HepG2 (cell line): ENCODE measurements at regions not wholly inside any gene's neighbourhood (a gene's known extent, or its start where the extent isn't known, plus 50 kb on each side); places are given as distances from the start of the nearest gene placed in this dataset.

Experiments used
- ATAC-seq: fragments of 200-7000 bp; cut with Tn5 transposase; 3 replicates; pipeline ENCODE4 v1.9.1; 2020; ENCODE audit warnings: mild to moderate bottlenecking, moderate library complexity
- BruUV-seq: library from RNA; stranded (reverse); fragments of 400-500 nt; replicated peaks from 2 replicates; lab custom pipeline; 2021; lab: Mats Ljungman, UMichigan
- CTCF ChIA-PET: fragments of 300-600 bp; formaldehyde crosslinking; extraction: SDS; loops from one replicate; lab custom pipeline; 2021; ENCODE audit warnings: low total read pairs, inconsistent platforms, low intra/inter-chr PET ratio; lab: Yijun Ruan, JAX
- POLR2A ChIA-PET: fragments of 350-600 bp; sonication (Branson Sonifier 250); formaldehyde crosslinking; loops from one replicate; lab custom pipeline; 2020; ENCODE audit warnings: antibody characterized with exemption, inconsistent platforms; lab: Yijun Ruan, JAX
- DNase-seq: peaks from one replicate; pipeline ENCODE4 v3.0.0-alpha.2; 2015; ENCODE audit warnings: low spot score
- FAIRE-seq: peaks from 3 replicates; lab custom pipeline; 2011; peaks lifted over from hg19 to GRCh38; lab: Jason Lieb, UNC
- H2AFZ ChIP-seq: one replicate; pipeline ENCODE4 v1.6.1; 2011; ENCODE audit warnings: low read length, inconsistent platforms
- H3K27ac ChIP-seq: fragments of 300-600 bp; 3 replicates; pipeline ENCODE4 v1.8.0; 2011; ENCODE audit warnings: mixed run types, mild to moderate bottlenecking, mixed read lengths, low read length, inconsistent platforms; ENCODE audit not compliant: insufficient read depth; ENCODE audit errors: extremely low read length
- H3K27me3 ChIP-seq, 2 experiments: fragments of 200-600 bp in 1 of 2; 2 replicates in 1 of 2; 3 replicates in 1 of 2; pipeline versions ENCODE4 v1.6.0 to v1.8.0; 2011; ENCODE audit warnings: low read length in 2 of 2, mild to moderate bottlenecking in 2 of 2, moderate library complexity in 2 of 2, inconsistent platforms in 1 of 2; ENCODE audit not compliant: insufficient read depth in 2 of 2, control insufficient read depth in 1 of 2
- H3K36me3 ChIP-seq, 2 experiments: fragments of 200-600 bp in 1 of 2; replicated peaks in 1 of 2; 2 replicates in 1 of 2; 3 replicates in 1 of 2; pipeline versions ENCODE4 v1.5.1 to v1.8.0; 2011; ENCODE audit warnings: low read length in 2 of 2, inconsistent platforms in 1 of 2; ENCODE audit not compliant: insufficient read depth in 2 of 2, control insufficient read depth in 1 of 2
- H3K4me1 ChIP-seq: 2 replicates; pipeline ENCODE4 v1.5.1; 2012; ENCODE audit warnings: low read length, inconsistent platforms; ENCODE audit not compliant: insufficient read depth
- H3K4me2 ChIP-seq: 2 replicates; pipeline ENCODE4 v1.6.0; 2011; ENCODE audit warnings: low read depth, low read length, inconsistent platforms
- H3K4me3 ChIP-seq, 3 experiments: fragments of 200-600 bp in 1 of 3; sonication (generic), shearing (Covaris generic) in 1 of 3; replicated peaks in 1 of 3; 2 replicates each; pipeline ENCODE4 v1.5.1; 2011 to 2016; ENCODE audit warnings: low read length in 3 of 3, inconsistent platforms in 2 of 3, low read depth in 2 of 3, mild to moderate bottlenecking in 2 of 3, control low read depth in 1 of 3, mixed read lengths in 1 of 3; ENCODE audit not compliant: insufficient read depth in 1 of 3
- H3K79me2 ChIP-seq: one replicate; pipeline ENCODE4 v1.6.1; 2011; ENCODE audit warnings: low read length, inconsistent platforms; ENCODE audit not compliant: insufficient read depth
- H3K9ac ChIP-seq: 2 replicates; pipeline ENCODE4 v1.6.0; 2011; ENCODE audit warnings: mild to moderate bottlenecking, low read depth, low read length, inconsistent platforms; ENCODE audit not compliant: insufficient read depth
- H3K9me3 ChIP-seq: 2 replicates; pipeline ENCODE4 v1.5.1; 2012; ENCODE audit warnings: mild to moderate bottlenecking, low read length
- H4K20me1 ChIP-seq: 2 replicates; pipeline ENCODE4 v1.6.0; 2011; ENCODE audit warnings: inconsistent platforms, mild to moderate bottlenecking, low read length, moderate library complexity; ENCODE audit not compliant: insufficient read depth
- HMGXB4 ChIP-seq, 2 experiments: sonication (generic) in 1 of 2; formaldehyde crosslinking in 1 of 2; IDR thresholded peaks; 2 replicates each; pipeline versions ENCODE4 v1.4.0 to v1.6.1; 2018 to 2020; ENCODE audit warnings: missing genetic modification reagents in 2 of 2, borderline replicate concordance in 1 of 2, low read depth in 1 of 2, mild to moderate bottlenecking in 1 of 2, missing biosample characterization in 1 of 2
- KAT7 ChIP-seq: IDR thresholded peaks from 2 replicates; pipeline ENCODE4 v1.6.1; 2018; ENCODE audit warnings: borderline replicate concordance, missing compliant biosample characterization
- KDM5B ChIP-seq: sonication (generic); formaldehyde crosslinking; IDR thresholded peaks from 2 replicates; pipeline ENCODE4 v1.4.0; 2020; ENCODE audit warnings: missing genetic modification reagents, mild to moderate bottlenecking, borderline replicate concordance
- MTF1 ChIP-seq: sonication (generic); formaldehyde crosslinking; IDR thresholded peaks from 2 replicates; pipeline ENCODE4 v1.5.0; 2020; ENCODE audit warnings: missing genetic modification reagents
- NR2C2 ChIP-seq: sonication (generic); formaldehyde crosslinking; IDR thresholded peaks from 2 replicates; pipeline ENCODE4 v1.4.0; 2020; ENCODE audit warnings: missing genetic modification reagents, mild to moderate bottlenecking, moderate library complexity, borderline replicate concordance
- RFX1 ChIP-seq: fragments of 450-650 bp; IDR thresholded peaks from 2 replicates; pipeline ENCODE4 v1.6.1; 2017
- ZNF251 ChIP-seq: sonication (generic); formaldehyde crosslinking; IDR thresholded peaks from 2 replicates; pipeline ENCODE4 v1.9.0; 2021; ENCODE audit warnings: mild to moderate bottlenecking, missing genetic modification reagents
- ZNF264 ChIP-seq: sonication (generic); formaldehyde crosslinking; IDR thresholded peaks from 2 replicates; pipeline ENCODE4 v1.4.0; 2020; ENCODE audit warnings: missing genetic modification reagents
- ZNF44 ChIP-seq: sonication (generic); formaldehyde crosslinking; IDR thresholded peaks from 2 replicates; pipeline ENCODE4 v1.5.1; 2020; ENCODE audit warnings: mild to moderate bottlenecking, missing genetic modification reagents
- ZNF460 ChIP-seq: sonication (generic); formaldehyde crosslinking; IDR thresholded peaks from 2 replicates; pipeline ENCODE4 v1.5.1; 2020; ENCODE audit warnings: missing genetic modification reagents, mild to moderate bottlenecking, borderline replicate concordance
- WGBS: methylation state at CpG from one replicate; pipeline ENCODE4 v1.1.6; 2017; ENCODE audit warnings: low lambda C conversion rate; 5-methylcytosine and 5-hydroxymethylcytosine counted together
- in situ Hi-C: cut with HindIII; loops from 2 replicates; pipeline ENCODE4 v1.10.0; 2017; ENCODE audit warnings: low pct_unique_long_range_greater_than_20kb; ENCODE audit not compliant: extremely low pct_ligation_motif_present
- intact Hi-C: fragments of 100-400 bp; cut with micrococcal nuclease; formaldehyde crosslinking; loops from one replicate; pipeline ENCODE4 v1.10.0; 2022; ENCODE audit not compliant: unreplicated experiment
- TF ChIP-seq, protein P1 (sequence below): sonication (generic); formaldehyde crosslinking; IDR thresholded peaks from 2 replicates; pipeline ENCODE4 v1.5.0; 2020; ENCODE audit warnings: missing genetic modification reagents
- TF ChIP-seq, protein P2 (sequence below): sonication (generic); formaldehyde crosslinking; conservative IDR thresholded peaks from 2 replicates; pipeline ENCODE4 v1.4.0; 2020; ENCODE audit warnings: missing genetic modification reagents

DNA sequence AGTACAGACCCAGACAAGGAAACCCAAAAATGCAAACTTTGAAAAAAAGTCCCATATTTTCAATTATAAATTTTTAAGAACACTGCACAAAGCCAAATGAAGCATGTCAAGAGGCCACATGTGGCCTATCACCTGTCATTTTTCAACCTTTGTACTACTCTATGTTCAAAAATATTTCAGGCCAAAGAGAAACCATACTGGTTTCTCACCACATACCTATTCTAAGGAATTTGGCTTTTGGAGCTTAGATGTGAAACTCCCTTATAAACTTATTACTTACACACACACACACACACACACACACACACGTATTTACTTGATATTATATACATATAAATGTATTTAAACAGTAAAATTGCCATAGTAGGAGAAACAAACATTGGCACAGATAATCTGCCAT is 338.7 kb downstream of the TXNL1 start (continued):
- TF ChIP-seq, protein P1, sequence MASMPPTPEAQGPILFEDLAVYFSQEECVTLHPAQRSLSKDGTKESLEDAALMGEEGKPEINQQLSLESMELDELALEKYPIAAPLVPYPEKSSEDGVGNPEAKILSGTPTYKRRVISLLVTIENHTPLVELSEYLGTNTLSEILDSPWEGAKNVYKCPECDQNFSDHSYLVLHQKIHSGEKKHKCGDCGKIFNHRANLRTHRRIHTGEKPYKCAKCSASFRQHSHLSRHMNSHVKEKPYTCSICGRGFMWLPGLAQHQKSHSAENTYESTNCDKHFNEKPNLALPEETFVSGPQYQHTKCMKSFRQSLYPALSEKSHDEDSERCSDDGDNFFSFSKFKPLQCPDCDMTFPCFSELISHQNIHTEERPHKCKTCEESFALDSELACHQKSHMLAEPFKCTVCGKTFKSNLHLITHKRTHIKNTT (CRISPR knock-in tag), result no peak
- TF ChIP-seq ZNF460, result no peak

- no peak overlapping the region for H3K27ac ChIP-seq
- DNase-seq, result no peak
These were observed 339.5 kb downstream of the TXNL1 start for GRCh38 chr18:56298935-56299334.

More at GRCh38 chr18:56298935-56299334, 339.5 kb downstream of the TXNL1 start:
- in situ Hi-C loops (no loop called here), intact Hi-C loops (no loop called here)
- Histone ChIP-seq H3K27me3 (no peaks in the 10 kb centered on the region; a peak in 1 of 5 replicates), H3K4me1 (no peaks in the 10 kb centered on the region), H3K9me3 (no peaks in the 10 kb centered on the region), H3K36me3 (no peaks in the 10 kb centered on the region), H3K4me3 (no peak overlapping the region), H3K9ac (no peak overlapping the region), H3K79me2 (no peaks in the 10 kb centered on the region), H2AFZ (no peak overlapping the region), H3K4me2 (no peak overlapping the region), H4K20me1 (no peaks in the 10 kb centered on the region)
- no TSS peak for BruUV-seq
- FAIRE-seq, result no peak
- POLR2A ChIA-PET, result no interaction called here
- WGBS, result 20% methylated on average over 1 of the region's 1 CpG
- ATAC-seq, result no peak
- CTCF ChIA-PET, result no interaction called here
- TF ChIP-seq MTF1 (no peak), ZNF44 (CRISPR knock-in tag) (no peak), NR2C2 (CRISPR knock-in tag) (no peak), HMGXB4 (CRISPR knock-in tag; IDR thresholded peaks at IDR 0.05; ENCODE audit: borderline replicate concordance in 1 of 2, low read depth in 1 of 2) (no peak), RFX1 (no peak), ZNF251 (no peak), ZNF264 (CRISPR knock-in tag) (no peak), KAT7 (CRISPR knock-in tag) (no peak), KDM5B (CRISPR knock-in tag) (no peak)
- TF ChIP-seq, protein P2, sequence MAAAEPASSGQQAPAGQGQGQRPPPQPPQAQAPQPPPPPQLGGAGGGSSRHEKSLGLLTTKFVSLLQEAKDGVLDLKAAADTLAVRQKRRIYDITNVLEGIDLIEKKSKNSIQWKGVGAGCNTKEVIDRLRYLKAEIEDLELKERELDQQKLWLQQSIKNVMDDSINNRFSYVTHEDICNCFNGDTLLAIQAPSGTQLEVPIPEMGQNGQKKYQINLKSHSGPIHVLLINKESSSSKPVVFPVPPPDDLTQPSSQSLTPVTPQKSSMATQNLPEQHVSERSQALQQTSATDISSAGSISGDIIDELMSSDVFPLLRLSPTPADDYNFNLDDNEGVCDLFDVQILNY (CRISPR knock-in tag), result no peak
